HG03571 (cell line): ENCODE measurements at regions not wholly inside any gene's neighbourhood (a gene's known extent, or its start where the extent isn't known, plus 50 kb on each side); places are given as distances from the start of the nearest gene placed in this dataset.
"Not testable (repeated sequence)": the region's sequence is repeated elsewhere in the genome, so short reads cannot be mapped to it uniquely, and the experiment has no call there.

Experiments used
- ATAC-seq: cut with Tn5 transposase; IDR thresholded peaks from one replicate; pipeline ENCODE4 v1.9.1; 2021; ENCODE audit not compliant: unreplicated experiment

DNA sequence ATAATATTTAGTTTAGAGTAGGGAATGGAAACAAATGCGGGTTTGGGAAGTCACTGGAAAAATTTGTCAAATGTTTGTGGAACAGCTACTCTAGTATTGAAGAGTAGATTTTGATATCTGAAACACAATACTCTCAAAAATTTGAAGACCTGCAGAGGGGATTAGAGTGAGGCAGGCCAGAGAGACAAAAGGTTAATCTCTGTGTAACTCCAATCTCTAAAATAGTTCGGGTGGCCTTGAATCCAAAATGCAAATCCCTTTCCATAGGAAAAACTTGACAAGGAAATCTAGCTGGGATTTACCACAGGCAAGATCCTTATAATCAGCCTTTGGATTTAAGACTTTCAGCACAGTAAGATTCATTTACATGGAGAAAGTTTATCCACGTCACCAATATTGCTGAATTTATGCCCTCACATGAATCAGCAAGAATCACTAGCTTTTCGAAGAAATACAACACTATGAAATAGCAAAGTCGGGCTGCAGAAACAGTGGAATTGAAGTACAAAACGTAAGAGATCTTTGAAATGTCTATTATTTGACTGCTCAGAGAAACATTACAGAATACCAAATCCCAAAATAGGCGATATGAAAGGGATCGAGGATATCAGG lies 423.7 kb upstream of the ZNF804A start:
- no peak for ATAC-seq

DNA sequence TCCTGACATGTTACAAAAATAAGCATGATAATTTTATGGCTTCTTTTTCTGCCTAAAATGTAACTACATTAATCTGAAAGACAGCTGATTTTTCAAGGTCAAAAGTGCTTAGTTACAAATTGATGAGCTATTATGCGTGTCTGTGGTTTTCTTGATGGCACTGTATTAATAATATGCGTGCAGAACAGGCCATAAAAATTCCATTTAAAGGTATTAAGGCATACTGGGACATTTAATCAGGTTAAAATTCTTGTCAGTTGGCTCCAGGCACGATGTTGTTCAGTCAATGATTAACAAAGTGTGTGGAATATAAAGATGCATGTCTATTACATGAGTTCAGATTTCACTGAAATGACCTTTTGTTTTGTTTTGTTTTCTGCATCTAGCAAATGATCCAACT lies 420.1 kb upstream of the ZNF804A start:
- no peak for ATAC-seq

DNA sequence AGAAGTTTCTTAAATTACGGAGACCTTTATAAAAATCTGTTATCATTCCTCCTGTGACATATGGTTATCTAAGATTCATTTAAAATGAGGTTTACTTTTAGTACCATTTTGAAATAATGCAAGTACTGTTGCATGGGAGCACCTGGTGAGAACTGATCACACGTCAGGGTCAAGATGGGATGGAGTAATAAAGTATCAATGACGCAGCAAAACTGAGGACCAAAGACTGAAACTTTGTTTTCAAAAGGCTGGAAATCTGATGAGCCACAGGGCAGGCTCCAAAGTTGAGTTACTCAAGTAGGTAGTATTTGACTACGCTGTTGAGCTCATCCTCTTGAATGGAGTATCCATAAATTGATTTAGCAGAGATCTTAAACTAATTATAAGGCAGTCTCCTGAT lies 411.9 kb upstream of the ZNF804A start:
- ATAC-seq = no peak

DNA sequence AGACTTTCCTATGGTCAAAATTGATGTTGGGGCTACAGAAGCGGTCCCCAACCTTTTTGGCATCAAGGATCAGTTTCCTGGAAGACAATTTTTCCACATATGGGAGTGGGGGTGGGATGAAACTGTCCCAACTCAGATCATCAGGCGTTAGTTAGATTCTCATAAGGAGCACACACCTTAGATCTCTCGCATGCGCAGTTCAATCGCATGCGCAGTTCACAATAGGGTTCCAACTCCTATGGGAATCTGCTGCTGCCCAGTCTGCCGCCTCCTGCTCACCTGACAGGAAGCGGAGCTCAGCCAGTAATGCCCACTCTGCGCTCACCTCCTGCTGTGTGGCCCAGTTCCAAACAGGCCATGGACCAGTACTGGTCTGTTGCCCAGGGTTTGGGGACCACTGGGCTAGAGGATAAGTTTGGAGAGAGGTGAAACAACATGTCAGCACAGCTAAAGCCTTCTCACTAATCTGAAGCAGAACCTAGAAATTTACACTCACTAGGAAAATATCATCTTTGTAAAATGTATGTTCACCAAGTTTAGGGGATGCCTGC lies 410.8 kb upstream of the ZNF804A start:
- no peak for ATAC-seq

DNA sequence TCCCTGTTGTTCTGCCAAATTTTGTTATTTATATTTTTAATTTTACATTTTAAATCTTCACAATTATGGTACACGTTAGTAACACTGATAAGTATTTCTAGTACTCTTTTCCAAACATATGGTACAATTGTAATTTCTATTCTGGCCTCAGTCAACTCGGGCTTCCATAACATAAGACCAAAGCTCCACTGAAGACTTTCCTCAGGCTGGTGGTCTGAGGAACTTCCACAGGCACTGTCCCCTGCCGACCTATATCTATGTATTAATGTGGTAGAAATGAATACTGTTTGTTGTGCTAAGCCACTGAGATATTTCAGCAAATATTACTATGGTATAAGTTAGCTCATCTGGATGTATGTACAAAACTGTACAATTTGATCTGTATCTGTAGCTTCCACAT lies 407.6 kb upstream of the ZNF804A start:
- no peak for ATAC-seq

DNA sequence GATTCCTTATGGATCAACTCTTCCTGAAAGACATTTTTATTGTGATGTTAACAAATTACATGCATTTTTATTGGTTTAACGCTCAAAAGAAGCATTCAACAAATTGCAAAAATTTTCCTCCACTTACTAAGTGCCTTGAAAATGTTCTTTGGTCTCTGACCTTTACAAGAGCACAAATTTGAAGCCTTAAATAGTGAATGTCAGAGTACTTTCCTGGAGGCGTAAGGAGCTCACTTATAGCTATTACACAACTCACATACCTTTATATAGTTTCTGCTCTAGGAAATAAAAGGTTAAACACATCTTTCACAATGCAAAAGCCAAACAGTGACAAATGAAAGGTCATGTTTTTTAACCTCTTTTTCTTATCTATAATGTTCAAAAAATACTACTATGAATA lies 405.7 kb upstream of the ZNF804A start:
- ATAC-seq = no peak

DNA sequence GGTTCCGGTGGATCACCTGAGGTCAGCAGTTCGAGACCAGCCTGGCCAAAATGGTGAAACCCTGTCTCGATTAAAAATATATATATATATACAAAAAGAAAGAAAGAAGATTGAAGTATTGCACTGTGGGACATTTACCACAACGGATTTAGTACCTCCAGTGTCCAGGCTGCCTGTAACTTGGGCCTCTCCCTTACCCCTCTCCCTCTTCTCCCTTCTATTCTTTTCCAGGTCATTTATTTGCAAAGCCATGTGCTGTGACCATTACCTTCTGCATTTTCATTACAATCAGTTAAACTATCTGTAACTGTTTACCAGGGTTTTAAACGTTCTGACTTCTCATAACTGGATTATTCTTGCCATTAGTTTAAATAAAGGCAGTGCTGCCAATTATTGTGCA lies 400.9 kb upstream of the ZNF804A start:
- no peak for ATAC-seq

DNA sequence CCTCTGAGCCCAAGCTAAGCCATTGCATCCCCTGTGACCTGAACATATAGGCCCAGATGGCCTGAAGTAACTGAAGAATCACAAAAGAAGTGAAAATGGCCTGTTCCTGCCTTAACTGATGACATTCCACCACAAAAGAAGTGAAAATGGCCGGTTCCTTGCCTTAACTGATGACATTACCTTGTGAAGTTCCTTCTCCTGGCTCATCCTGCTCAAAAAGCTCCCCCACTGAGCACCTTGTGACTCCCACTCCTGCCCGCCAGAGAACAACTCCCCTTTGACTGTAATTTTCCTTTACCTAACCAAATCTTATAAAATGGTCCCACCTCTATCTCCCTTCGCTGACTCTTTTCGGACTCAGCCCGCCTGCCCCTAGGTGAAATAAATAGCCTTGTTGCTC lies 399.5 kb upstream of the ZNF804A start:
- not testable (repeated sequence) for ATAC-seq

DNA sequence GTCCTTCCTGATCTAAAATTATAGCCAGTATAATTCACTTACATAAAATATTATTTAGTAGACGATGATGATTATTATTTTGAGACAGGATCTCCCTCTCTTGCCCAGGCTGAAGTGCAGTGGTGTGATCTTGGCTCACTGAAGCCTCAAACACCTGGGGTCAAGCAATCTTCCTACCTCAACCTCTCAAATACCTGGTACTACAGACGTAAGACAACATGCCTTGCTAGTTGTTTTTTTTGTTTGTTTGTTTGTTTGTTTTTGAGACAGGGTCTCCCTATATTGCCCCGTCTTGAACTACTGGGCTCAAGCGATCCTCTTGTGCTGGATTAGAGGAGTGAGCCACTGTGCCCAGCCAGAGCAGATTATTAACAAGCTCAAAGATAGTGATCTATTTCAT lies 399.1 kb upstream of the ZNF804A start:
- ATAC-seq = no peak

GRCh38 chr2:184201246-184201645 lies 397.1 kb upstream of the ZNF804A start:
- no peak for ATAC-seq

DNA sequence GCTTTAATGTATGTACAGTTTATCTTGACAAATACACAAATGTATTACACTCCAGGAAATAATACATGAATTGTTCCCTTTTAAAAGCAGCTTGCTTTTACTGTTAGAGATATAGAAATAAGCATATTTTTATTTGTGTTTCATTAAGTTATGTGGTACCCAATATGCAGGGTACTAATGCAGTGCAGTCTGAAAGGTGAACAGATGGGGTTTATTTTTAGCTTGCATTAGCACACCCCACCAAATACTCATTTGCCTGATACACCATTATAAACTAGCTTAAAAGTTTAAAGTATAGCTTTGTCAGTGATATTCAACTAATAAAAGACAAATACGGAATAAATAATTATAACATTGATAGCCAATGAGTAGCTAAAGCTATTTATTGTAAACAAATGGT lies 394.7 kb upstream of the ZNF804A start:
- ATAC-seq = no peak

- ATAC-seq = no peak
Measured at GRCh38 chr2:184205048-184205596, 393.2 kb upstream of the ZNF804A start.

- no peak for ATAC-seq
Measured at GRCh38 chr2:184206045-184206444, 392.3 kb upstream of the ZNF804A start.

GRCh38 chr2:184210329-184210728 lies 388.0 kb upstream of the ZNF804A start:
- no peak for ATAC-seq

- ATAC-seq = no peak
Measured at GRCh38 chr2:184215745-184216144, 382.6 kb upstream of the ZNF804A start.

GRCh38 chr2:184256611-184257010 lies 341.7 kb upstream of the ZNF804A start:
- no peak for ATAC-seq

- no peak for ATAC-seq
Measured at GRCh38 chr2:184261331-184261730, 337.0 kb upstream of the ZNF804A start.

GRCh38 chr2:184261818-184262217 lies 336.5 kb upstream of the ZNF804A start:
- no peak for ATAC-seq

DNA sequence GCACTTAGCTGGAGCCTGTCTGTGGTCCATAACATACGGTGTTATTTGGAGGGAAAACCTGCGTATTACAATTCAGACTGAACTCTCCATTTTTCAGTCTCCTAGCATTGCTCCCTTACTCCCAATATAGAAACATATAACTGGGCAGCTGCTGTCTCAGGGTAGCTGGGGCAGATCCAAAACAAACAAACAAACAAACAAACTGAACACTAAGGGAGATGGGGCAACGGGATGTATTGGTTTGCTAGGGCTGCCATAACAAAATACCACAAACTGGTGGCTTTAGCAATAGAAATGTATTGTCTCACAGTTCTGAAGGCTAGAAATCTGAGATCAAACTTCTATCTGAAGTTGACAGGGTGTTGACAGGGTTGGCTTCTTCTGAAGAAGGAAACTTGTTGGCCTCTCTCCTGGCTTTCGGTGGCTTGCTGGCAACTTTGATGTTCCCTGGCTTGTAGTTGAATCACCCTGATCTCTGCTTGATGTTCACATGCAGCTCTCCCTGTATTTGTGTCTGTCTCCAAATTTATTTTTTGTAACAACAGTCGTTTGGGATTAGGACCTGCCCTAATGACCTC lies 329.3 kb upstream of the ZNF804A start:
- ATAC-seq = no peak

- no peak for ATAC-seq
Measured at GRCh38 chr2:184270660-184271059, 327.7 kb upstream of the ZNF804A start.

DNA sequence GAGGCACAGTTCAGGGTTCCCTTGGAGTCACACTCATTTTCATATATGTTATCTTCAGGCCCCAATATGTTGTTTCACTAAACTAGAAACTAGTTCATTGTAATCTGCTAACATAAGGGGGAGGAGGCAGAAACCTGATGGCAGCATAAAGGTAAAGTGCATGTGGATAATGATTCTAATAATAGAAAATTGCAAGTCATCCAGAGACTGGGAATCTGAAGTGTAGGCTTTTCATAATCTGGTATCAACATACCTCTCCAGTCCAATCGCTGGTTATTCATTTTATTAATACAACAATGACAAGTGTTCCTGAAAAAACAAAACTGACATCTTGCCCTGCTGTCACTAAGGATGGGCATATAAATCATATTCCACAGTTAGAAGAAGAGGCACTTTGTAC lies 326.3 kb upstream of the ZNF804A start:
- ATAC-seq = no peak

DNA sequence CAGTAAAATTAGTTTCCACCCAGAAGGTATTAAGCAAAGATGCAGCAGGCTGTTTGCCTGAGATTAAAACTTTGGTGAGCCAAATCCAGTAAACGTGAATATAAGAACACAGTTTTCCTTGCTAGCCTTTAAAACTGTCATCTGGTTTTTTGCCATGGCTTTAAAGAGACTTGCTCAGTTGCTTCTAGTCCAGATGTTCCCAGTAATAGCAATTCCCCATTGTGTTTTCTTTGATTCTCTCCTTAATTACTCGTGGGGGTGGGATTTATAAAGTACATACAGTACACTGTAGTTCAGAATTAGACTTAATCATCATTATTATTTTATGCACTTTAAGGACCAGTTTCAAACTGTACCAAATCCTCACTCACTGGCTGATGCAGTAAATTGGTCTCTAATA lies 303.5 kb upstream of the ZNF804A start:
- no peak for ATAC-seq

DNA sequence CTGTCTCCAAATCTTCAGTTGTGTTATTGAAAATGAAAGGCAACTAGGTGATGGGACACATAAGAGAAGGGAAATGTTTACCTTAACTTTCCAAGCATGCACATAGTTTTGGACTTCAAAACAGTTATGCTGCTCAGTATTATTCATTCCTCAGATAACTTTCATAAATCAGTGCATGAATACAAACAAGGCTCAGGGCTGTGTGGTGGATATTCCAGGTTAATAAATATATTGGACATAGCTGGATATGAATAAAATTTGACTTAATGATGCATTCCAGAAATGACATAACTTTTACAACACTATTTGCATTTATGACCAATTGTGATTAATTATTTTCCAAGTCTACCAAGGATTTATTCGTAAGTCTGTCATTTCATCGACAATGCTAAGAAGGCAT lies 301.2 kb upstream of the ZNF804A start:
- ATAC-seq = no peak
